GM18907 (cell line): ENCODE measurements at regions not wholly inside any gene's neighbourhood (a gene's known extent, or its start where the extent isn't known, plus 50 kb on each side); places are given as distances from the start of the nearest gene placed in this dataset.
"Not testable (repeated sequence)": the region's sequence is repeated elsewhere in the genome, so short reads cannot be mapped to it uniquely, and the experiment has no call there.

Experiments
- ATAC-seq: cut with Tn5 transposase; IDR thresholded peaks from one replicate; pipeline ENCODE4 v1.9.1; 2021; ENCODE audit warnings: mild to moderate bottlenecking, moderate library complexity; ENCODE audit not compliant: unreplicated experiment

DNA sequence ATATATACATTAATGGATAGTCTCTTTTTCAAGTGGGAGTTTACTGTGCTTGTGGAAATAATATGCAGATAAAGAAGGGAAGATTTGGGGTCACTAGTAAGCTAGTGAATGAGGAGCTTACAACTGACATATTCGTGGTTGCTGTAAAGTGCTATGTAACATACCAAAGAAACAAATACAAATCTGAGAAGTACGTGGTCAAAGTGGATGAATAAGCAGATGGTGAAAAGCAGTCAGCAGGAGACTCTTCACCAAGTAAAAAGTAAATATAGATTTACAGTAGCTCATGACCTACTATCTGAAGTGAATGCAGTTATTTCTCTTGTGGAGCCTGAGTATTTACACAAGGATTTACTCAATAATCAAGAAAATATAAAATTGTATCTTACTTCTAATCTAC, 136.6 kb upstream of the ELAC2 start:
- no peak for ATAC-seq

DNA sequence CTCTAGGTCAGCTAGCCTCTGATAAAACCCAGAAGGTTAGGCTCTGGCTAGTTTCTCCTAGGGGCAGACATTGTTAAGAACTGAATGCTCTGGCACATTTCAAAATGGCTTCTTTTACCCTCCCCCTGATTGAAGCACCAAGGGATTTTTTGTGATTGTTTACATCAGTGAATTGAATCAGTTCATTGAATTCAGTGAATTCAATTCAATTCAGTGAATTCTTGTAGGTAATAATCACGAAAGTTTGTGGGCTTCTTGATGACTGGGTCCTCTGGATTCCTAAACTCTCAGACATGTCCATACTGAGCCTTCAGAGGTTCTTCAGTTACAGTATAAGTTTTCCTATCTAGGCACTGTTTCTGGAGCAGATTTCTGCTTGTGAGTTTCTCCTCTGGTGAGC, 135.2 kb upstream of the ELAC2 start:
- ATAC-seq = no peak

DNA sequence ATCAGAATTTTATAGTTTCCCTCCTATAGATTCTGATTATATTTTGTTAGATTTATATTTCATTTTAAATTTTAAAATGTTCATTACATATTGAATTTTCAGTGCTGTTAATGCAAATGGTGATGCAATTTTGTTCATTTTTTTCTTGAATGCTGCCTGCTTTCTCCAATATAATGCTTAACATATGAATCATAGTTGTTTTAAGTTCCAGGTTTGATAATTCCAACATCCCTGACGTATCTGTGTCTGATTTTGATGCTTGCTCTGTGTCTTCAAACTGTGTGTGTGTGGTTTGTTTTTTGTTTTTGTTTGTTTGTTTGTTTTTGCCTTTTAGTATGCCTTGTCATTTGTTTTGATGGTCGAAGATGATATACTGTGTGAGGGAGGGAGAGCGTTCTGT, 134.7 kb upstream of the ELAC2 start:
- ATAC-seq = no peak

DNA sequence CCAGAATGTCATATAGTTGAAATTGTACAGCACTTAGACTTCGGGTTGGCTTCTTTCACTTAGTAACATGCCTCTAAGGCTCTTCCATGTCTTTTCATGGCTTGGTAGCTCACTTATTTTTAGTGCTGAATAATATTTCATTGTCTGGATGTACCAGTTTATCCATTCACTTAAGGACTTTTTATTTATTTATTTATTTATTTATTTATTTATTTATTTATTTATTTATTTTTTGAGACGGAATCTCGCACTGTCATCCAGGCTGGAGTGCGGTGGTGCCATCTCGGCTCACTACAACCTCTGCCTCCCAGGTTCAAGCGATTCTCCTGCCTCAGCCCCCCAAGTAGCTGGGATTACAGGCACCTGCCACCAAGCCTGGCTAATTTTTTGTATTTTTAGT, 132.9 kb upstream of the ELAC2 start:
- not testable (repeated sequence) for ATAC-seq

DNA sequence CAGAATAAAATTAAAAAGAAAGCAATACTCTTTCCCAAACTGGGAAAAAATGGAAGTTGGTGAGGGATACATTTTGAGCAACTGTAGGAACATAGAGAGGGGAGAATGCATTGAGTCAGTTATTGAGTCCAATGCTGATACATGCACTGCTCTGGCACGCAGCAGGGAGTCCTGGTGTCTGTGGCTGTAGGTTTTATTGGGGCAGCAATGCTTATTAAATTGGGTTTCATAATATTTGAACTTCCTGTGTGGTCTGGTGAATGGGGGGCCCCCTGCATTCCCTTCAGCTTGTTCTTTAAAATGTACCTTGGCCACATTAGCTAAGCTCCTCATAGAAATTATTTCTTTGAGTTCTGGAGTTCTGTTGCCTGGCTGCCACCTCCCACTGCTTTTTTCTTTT, 125.2 kb upstream of the ELAC2 start:
- no peak for ATAC-seq

DNA sequence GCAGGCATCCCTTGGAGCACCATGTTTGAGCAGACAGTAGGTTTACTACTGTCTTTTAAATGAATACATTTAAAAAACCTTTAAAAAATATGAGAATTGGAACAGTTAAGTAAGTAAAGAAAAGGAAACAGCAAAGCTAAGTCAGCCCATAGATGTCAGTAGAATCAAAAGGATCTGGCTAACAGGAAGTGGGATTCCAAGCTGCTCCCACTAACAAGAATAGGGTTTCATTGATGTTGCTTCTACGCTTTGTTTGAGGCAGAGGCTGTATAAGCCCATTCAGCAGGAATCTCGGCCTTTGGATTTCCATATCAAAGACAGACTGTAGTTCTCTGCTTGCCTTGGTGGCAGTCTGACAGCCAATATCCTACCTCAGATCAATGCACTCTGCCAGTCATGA, 122.9 kb upstream of the ELAC2 start:
- no peak for ATAC-seq

DNA sequence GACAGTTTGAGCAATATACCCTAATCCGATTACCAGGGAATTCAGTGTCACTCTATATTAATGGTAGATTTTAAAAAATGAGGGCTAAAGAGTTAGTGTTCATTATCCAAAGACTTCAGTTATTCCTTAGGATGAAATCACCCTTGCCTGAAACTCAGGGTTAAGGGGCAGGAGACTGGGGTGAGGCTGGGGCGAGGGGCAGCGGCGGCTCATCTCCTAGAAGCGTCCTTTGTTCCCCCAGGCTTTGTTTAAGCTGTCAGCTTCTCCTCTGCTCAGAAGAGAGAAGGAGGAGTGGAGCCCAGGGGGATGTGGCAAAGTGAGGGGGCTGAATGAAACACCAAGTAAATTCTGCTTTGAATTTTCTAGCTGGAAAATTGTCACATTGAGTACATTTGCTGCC, 117.7 kb upstream of the ELAC2 start:
- no peak for ATAC-seq

DNA sequence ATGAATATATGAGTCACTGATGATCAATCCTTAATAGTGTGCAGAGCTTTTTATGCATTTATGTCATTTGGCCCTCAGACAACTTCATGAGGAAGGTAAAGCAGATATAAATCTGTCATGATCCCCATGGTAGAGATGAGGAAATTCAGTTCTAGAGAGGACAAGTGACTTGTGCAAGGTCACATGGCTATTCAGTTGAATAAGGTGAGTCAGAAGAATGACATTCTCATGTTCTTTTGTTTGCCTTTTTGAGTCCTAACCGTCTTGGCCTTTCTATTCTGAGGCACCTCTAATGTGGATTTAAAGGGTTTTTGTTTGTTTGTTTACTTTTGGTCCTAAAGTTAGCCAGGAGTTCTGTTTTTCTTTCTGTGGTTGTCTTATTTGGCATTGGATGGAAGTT, 116.2 kb upstream of the ELAC2 start:
- no peak for ATAC-seq

DNA sequence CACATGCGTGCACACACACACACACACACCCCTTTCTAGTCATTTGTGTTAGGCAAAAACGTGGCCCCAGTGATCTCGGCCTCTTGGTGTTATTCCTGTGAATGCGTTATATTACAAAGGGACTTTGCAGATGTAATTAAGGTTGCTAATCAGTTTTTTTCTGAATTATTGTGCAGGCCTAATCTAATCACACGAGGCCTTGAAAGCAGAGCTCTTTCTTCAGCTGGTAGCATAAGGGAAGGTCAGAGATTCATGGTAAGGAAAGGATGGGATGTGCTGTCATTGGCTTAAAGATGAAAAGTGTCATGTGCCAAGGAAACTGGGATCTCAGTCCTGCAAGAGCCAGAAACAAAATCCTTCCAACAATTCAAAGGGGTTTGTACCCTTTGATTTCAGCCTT, 113.4 kb upstream of the ELAC2 start:
- no peak for ATAC-seq

DNA sequence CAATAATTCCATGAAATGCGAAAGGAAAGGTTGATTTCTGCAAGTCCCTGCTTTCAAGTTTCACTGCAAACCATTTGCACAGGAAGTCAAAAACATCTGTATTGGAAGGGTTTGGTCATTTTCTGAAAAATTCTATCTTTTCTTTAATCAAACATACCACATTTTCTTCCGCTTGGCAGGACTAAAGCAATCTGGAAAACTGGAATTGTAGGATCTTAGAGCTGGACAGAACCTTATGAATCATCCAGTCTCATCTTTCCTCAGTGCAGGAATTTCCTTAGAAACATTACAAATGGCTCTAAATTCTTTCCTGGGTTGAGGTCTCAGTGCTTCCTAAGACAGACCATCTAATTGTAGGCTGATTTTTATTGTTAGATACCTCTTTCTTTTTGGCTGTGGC, 111.5 kb upstream of the ELAC2 start:
- ATAC-seq = no peak

DNA sequence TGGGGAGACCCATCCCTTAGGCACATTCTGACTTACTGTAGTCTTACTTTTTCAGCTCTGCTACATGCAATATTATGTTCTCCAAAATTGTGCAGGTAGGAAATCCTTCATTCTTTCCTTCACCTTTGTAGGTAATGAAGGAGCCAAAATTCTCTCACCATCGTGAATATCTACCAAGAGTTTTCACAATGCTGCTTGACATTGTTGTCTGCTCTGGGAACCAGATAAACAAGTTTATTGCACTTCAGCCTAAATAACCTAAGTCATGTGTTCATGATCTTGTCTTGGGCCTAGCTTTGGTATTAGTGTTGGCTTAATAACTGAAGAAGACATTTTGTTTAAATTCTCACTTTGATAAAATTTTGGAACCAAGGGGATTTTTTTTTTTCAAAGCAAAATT, 110.8 kb upstream of the ELAC2 start:
- no peak for ATAC-seq

DNA sequence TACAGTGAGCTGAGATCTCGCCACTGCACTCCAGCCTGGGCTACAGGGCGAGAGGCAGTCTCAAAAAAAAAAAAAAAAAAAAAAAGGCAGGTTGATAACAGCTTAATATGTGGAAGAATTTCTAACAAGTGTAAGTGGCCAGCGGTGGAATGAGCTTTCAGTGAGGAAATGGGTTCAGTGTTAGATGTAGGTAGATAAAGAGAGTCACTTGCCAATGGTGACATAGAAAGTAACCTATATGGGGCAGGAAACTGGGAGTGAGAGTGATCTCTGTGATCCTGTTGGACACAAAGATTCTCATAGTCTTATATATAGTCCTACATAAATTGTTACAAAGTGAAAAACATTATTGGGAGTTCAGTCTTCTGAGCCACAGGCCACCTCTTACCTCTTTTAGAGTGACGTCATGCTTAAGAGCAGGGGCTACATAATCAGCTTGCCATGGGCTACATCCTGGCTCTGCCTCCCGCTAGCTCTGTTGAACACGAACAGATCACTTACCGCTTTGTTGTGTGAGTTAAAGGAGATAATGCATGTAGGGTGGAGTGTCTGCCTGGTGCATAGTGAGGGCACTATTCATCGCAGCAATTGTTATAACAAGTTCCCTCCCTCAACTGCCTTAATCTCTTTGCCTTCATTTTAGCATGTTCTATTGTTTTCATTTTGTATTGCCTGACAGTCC, 110.2 kb upstream of the ELAC2 start:
- ATAC-seq = no peak

DNA sequence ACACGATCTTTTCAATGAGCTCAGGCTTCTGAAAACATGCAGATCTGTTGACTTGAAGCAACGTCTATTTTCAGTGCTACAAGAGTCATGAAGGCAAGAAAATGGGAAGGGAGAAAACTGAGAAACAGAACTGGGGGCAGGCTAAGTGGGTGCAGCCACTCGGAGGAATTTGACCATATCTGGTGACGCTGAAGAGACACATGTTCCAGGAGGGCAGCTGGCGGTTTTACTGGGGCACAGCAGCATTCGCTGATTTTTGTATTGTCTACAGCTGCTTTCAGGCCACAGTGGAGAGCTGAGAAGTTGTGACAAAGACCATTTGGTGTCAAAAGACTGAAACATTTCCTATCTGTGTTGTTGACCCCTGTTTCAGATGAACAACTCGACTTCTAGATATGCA, 103.0 kb upstream of the ELAC2 start:
- no peak for ATAC-seq

DNA sequence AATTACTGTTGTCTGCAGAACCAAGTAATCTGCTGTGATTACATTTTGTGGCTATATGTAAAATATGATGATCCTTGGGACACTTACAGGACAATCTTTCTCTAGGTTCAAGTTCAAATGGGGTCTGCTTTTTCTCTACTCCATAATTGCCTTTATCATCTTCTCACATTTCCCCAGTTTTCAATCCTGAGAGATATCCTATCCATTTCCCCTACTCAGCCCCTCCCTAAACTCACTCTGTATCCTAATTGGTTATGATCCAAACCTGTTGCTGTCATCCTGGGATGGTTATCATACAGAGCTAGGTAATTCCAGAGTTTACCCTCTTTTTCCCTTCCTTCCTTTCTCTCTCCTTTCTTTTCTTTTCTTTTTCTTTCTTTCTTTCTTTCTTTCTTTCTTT, 100.5 kb upstream of the ELAC2 start:
- ATAC-seq = no peak

DNA sequence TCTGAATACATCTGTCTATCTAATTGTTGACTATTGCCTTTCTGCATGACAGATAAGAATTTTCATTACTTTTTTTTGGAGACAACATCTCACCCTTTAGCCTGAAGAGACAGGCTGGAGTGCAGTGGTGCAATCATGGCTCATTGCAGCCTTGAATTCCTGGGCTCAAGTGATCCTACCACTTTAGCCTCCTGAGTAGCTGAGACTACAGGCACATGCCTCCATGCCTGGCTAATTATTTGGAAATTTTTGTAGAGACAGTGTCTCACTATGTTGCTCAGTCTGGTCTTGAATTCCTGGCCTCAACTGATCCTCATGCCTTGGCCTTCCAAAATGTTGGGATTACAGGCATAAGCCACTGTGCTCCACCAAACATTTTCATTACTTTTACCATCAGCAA, 99.8 kb upstream of the ELAC2 start:
- no peak for ATAC-seq

DNA sequence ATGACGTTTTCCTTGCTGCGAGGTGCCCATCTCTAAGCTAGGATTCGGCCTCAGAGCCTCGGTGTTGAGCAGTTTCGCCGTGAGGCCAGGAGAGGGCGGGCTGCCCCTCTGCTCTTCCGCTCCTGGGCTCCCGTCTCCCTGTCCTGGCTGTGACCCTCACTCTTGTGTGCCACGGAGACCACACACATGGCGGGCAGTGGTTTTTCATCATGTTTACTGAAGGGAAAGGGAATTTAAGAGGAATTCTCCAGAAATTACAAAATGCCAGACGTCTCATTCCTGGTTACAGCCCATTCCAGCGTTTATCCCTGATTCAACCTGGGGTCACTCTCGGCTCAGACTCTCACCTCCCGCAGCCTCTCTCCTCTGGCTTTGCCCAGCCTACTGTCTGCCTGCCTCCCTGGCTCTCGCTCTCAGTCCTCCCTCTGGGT, 96.8 kb upstream of the ELAC2 start:
- ATAC-seq = peak; percentile 49

DNA sequence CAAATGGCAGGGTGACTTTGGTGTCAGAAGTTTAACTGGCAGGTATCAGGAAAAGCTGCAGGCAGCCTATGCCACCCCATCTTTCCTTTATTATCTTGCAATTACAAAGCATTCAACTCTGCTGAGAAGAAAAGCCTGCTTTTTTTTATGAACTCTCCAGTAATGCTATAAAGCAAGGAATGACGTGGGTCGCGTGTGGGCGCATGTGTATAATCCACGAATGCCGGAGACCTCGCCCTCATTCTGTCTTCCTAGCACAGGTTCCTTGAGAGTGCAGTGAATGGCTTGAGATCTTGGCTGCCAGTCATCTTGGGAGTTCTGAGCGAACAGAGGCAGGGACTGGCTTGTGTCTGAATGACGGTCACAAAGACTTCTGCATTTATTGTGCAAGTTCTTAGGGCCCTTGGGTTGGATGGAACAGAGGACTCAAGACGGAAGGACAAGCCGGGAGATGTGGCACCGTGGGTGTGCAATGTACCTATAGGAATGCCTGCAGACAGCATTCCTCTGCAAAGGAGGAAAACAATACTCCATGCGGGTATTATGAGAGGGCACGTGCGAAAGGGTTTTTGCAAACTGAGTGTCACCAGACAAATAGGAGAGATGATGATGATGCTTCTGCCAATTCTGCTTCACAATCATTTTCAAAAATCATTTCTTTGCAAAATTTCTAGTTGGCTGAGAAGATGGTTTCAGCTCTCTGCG, 96.1 kb upstream of the ELAC2 start:
- ATAC-seq = no peak

DNA sequence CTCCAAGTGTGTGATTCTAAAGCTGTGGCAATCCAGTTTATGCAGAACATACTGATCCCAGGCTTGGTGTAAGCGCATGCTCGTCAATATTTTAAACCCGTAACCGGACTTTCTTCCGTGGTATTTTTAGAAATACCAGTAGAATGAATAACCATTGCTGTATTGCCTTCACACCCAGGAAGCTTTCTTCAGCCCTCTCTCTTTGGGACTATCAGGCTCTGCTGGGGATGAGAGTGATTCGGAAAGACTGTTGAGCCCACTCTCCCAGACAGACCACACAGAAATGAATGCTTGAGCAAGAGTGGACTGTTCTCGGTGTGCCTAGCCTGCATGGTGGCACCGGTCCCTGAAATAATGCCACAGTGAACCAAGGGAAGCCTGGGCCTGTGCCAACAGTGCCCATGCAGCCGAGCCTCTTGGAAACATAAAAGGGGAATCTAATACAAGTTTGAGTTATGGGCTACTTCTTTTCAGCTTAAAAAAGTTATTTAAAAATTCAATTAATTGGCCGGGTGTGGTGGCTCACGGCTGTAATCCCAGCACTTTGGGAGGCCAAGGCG, 89.9 kb upstream of the ELAC2 start:
- no peak for ATAC-seq

DNA sequence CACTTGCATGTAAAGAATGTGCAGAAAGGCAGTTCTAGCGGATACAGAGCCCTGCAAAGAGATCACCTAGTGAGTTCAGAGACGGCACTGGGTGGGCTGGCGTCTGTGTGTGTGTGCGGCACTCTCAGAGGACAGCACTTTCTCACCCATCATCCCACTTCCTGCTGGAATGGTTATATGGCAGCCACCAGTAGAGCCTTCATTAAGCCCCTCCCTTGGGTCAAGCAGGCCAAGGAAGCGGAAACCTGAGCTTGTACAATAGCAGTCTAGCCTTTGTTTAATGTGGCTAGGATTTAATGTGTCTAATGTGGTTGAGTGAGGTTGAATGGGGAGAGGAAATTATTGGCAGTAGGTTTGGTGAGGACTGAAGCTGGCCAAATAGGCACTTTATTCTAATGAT, 88.3 kb upstream of the ELAC2 start:
- no peak for ATAC-seq

DNA sequence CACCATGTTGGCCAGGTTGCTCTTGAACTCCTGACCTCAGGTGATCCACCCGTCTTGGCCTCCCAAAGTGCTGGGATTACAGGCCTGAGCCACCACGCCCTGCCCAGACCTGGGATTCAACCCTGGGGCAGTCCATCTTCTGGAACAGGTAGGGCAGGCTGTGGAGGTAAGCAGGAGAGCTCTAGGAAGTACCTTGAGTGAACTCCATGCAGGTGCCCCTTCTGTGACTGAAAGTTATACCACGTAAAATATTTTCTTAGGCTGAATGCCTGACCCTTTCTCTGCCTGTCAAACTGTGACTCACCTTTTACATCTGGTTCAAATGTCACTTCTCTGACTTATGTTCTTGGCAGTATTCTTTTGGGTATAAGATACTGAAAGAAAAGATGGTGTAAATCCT, 86.7 kb upstream of the ELAC2 start:
- ATAC-seq = no peak

DNA sequence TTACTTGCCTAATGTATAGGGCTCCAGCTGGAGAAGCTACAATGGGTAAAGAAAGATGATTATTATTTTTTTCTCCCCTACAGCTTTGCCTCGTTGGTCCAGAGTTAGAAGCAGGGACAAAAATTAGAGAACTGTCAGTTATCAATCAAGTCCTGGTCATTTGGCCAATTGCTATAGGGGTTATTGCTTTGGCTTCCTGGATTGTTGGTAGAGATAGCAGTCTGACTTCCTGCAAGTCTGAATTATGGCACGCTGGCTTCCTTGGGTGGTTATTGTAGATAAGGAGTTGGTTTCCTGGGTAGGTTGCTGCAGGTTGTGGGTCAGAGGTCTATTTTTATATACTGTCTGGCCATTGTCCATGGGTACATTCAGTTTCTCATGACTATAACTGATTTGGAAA, 84.7 kb upstream of the ELAC2 start:
- no peak for ATAC-seq

DNA sequence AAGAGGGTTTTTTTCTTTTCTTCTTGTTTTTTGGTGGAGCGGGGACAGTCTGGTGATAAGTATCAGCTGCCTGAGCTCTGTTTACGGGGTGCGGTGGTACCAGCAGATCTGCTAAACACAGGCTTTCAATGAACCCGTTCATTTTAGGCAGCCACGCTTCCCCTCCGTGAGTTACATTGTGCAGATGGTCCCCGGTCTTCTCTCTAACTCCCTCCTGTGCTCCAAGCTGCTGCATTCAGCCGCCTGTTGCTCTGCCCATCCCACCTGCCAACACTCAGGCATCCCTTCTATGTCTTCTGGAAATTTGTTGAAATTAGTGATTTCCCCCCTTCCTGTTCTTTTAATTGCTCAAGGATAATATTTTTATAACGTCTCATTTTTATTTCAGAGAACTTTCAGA, 82.1 kb upstream of the ELAC2 start:
- ATAC-seq = no peak
